IgD-negative memory B cell (primary cell): ENCODE measurements at regions not wholly inside any gene's neighbourhood (a gene's known extent, or its start where the extent isn't known, plus 50 kb on each side); places are given as distances from the start of the nearest gene placed in this dataset.
"Not testable (repeated sequence)": the region's sequence is repeated elsewhere in the genome, so short reads cannot be mapped to it uniquely, and the experiment has no call there.

Experiments
- H3K27ac Mint-ChIP-seq, 3 donors: one replicate each; pipeline ENCODE4 v1.8.0; 2020 to 2022; ENCODE audit warnings: mild to moderate bottlenecking in 3 of 3, mixed read lengths in 3 of 3, moderate library complexity in 1 of 3
- H3K27me3 Mint-ChIP-seq: one replicate; pipeline ENCODE4 v1.8.0; 2021; ENCODE audit warnings: mixed read lengths
- H3K36me3 Mint-ChIP-seq: one replicate; pipeline ENCODE4 v1.8.0; 2020; ENCODE audit warnings: mild to moderate bottlenecking, mixed read lengths
- H3K4me1 Mint-ChIP-seq, 3 donors: one replicate each; pipeline ENCODE4 v1.8.0; 2020 to 2022; ENCODE audit warnings: mixed read lengths in 3 of 3, mild to moderate bottlenecking in 1 of 3
- H3K4me3 Mint-ChIP-seq, 4 donors: one replicate each; pipeline ENCODE4 v1.8.0; 2020 to 2022; ENCODE audit warnings: mild to moderate bottlenecking in 4 of 4, mixed read lengths in 4 of 4, moderate library complexity in 3 of 4
- H3K9me3 Mint-ChIP-seq, 3 donors: one replicate each; pipeline ENCODE4 v1.8.0; 2020 to 2021; ENCODE audit warnings: mixed read lengths in 3 of 3, mild to moderate bottlenecking in 1 of 3

- no peak overlapping the region for H3K4me3 Mint-ChIP-seq
- no peaks in the 10 kb centered on the region for H3K36me3 Mint-ChIP-seq
- no peak overlapping the region for H3K27ac Mint-ChIP-seq
- peaks cover 2% of the 10 kb centered on the region for H3K27me3 Mint-ChIP-seq
- H3K9me3 Mint-ChIP-seq, result no peaks in the 10 kb centered on the region
- H3K4me1 Mint-ChIP-seq, result no peaks in the 10 kb centered on the region
These were observed 239.7 kb downstream of the GADD45G start for GRCh38 chr9:89844535-89844934.

- H3K36me3 Mint-ChIP-seq, result no peaks in the 10 kb centered on the region
- no peak overlapping the region for H3K27ac Mint-ChIP-seq
- no peaks in the 10 kb centered on the region for H3K9me3 Mint-ChIP-seq
- no peak overlapping the region for H3K4me3 Mint-ChIP-seq
- H3K4me1 Mint-ChIP-seq, result no peaks in the 10 kb centered on the region
- H3K27me3 Mint-ChIP-seq, result peaks cover 3% of the 10 kb centered on the region
These were observed 240.5 kb downstream of the GADD45G start for GRCh38 chr9:89845321-89845720.

GRCh38 chr9:89845862-89846261, 241.1 kb downstream of the GADD45G start:
- no peaks in the 10 kb centered on the region for H3K36me3 Mint-ChIP-seq

GRCh38 chr9:89848060-89849040, 243.5 kb downstream of the GADD45G start:
- H3K4me3 Mint-ChIP-seq, result no peak overlapping the region
- no peaks in the 10 kb centered on the region for H3K9me3 Mint-ChIP-seq
- H3K36me3 Mint-ChIP-seq, result no peaks in the 10 kb centered on the region
- no peak overlapping the region for H3K27ac Mint-ChIP-seq
- H3K4me1 Mint-ChIP-seq, result no peaks in the 10 kb centered on the region
- peaks cover 3% of the 10 kb centered on the region for H3K27me3 Mint-ChIP-seq

More at GRCh38 chr9:89845862-89846261, 241.1 kb downstream of the GADD45G start:
- Mint-ChIP-seq H3K9me3 (no peaks in the 10 kb centered on the region), H3K4me1 (no peaks in the 10 kb centered on the region), H3K27me3 (peaks cover 5% of the 10 kb centered on the region), H3K27ac (no peak overlapping the region), H3K4me3 (no peak overlapping the region)

GRCh38 chr9:89849096-89849495, 244.3 kb downstream of the GADD45G start:
- Mint-ChIP-seq H3K27me3 (peaks cover 3% of the 10 kb centered on the region), H3K27ac (no peak overlapping the region)

GRCh38 chr9:89850153-89850552, 245.3 kb downstream of the GADD45G start:
- no peaks in the 10 kb centered on the region for H3K4me1 Mint-ChIP-seq
- H3K4me3 Mint-ChIP-seq, result no peak overlapping the region
- H3K27ac Mint-ChIP-seq, result no peak overlapping the region
- H3K27me3 Mint-ChIP-seq, result peaks cover 3% of the 10 kb centered on the region
- peaks cover 2% of the 10 kb centered on the region for H3K36me3 Mint-ChIP-seq
- H3K9me3 Mint-ChIP-seq, result no peaks in the 10 kb centered on the region

More at GRCh38 chr9:89849096-89849495, 244.3 kb downstream of the GADD45G start:
- Mint-ChIP-seq H3K9me3 (no peaks in the 10 kb centered on the region), H3K4me3 (no peak overlapping the region), H3K36me3 (no peaks in the 10 kb centered on the region), H3K4me1 (no peaks in the 10 kb centered on the region)

- peaks cover 3% of the 10 kb centered on the region for H3K27me3 Mint-ChIP-seq
- peaks cover 0 to 1% (median 0%) of the 10 kb centered on the region in 3 donors for H3K4me1 Mint-ChIP-seq
- H3K4me3 Mint-ChIP-seq, result peak overlapping the region in 1 of 4 donors; percentile 24
- H3K27ac Mint-ChIP-seq, result peak overlapping the region in 1 of 3 donors; percentile 24
- H3K9me3 Mint-ChIP-seq, result no peaks in the 10 kb centered on the region
- H3K36me3 Mint-ChIP-seq, result peaks cover 2% of the 10 kb centered on the region
These were observed 246.0 kb downstream of the GADD45G start for GRCh38 chr9:89850631-89851325.

- no peak overlapping the region for H3K27ac Mint-ChIP-seq
- no peaks in the 10 kb centered on the region for H3K9me3 Mint-ChIP-seq
- H3K4me3 Mint-ChIP-seq, result no peak overlapping the region
- peaks cover 0 to 1% (median 0%) of the 10 kb centered on the region in 3 donors for H3K4me1 Mint-ChIP-seq
- peaks cover 3% of the 10 kb centered on the region for H3K27me3 Mint-ChIP-seq
- H3K36me3 Mint-ChIP-seq, result peaks cover 2% of the 10 kb centered on the region
These were observed 248.3 kb downstream of the GADD45G start for GRCh38 chr9:89853161-89853560.

GRCh38 chr9:89853931-89854330, 249.1 kb downstream of the GADD45G start:
- H3K36me3 Mint-ChIP-seq, result peaks cover 2% of the 10 kb centered on the region
- H3K9me3 Mint-ChIP-seq, result no peaks in the 10 kb centered on the region

GRCh38 chr9:89854715-89855475, 250.1 kb downstream of the GADD45G start:
- no peak overlapping the region for H3K4me3 Mint-ChIP-seq
- H3K27ac Mint-ChIP-seq, result peak overlapping the region in 1 of 3 donors; percentile 1
- peaks cover 2% of the 10 kb centered on the region for H3K36me3 Mint-ChIP-seq
- no peaks in the 10 kb centered on the region for H3K9me3 Mint-ChIP-seq
- H3K27me3 Mint-ChIP-seq, result peaks cover 9% of the 10 kb centered on the region
- H3K4me1 Mint-ChIP-seq, result peaks cover 0 to 1% (median 0%) of the 10 kb centered on the region in 3 donors

More at GRCh38 chr9:89853931-89854330, 249.1 kb downstream of the GADD45G start:
- peaks cover 7% of the 10 kb centered on the region for H3K27me3 Mint-ChIP-seq
- H3K4me1 Mint-ChIP-seq, result peaks cover 0 to 1% (median 0%) of the 10 kb centered on the region in 3 donors
- no peak overlapping the region for H3K4me3 Mint-ChIP-seq
- H3K27ac Mint-ChIP-seq, result no peak overlapping the region

- H3K4me1 Mint-ChIP-seq, H3K27me3 Mint-ChIP-seq, H3K27ac Mint-ChIP-seq, H3K4me3 Mint-ChIP-seq, H3K36me3 Mint-ChIP-seq, H3K9me3 Mint-ChIP-seq: not testable (repeated sequence)
These were observed 251.5 kb downstream of the GADD45G start for GRCh38 chr9:89856296-89856695.

GRCh38 chr9:89856950-89857349, 252.1 kb downstream of the GADD45G start:
- H3K4me3 Mint-ChIP-seq, H3K36me3 Mint-ChIP-seq, H3K27me3 Mint-ChIP-seq, H3K9me3 Mint-ChIP-seq, H3K4me1 Mint-ChIP-seq, H3K27ac Mint-ChIP-seq: not testable (repeated sequence)

- not testable (repeated sequence) for H3K36me3 Mint-ChIP-seq, H3K9me3 Mint-ChIP-seq, H3K27me3 Mint-ChIP-seq
These were observed 255.0 kb downstream of the GADD45G start for GRCh38 chr9:89859842-89860241.

GRCh38 chr9:89861371-89861770, 256.6 kb downstream of the GADD45G start:
- not testable (repeated sequence) for H3K9me3 Mint-ChIP-seq

More at GRCh38 chr9:89859842-89860241, 255.0 kb downstream of the GADD45G start:
- H3K4me1 Mint-ChIP-seq, H3K27ac Mint-ChIP-seq, H3K4me3 Mint-ChIP-seq: not testable (repeated sequence)

GRCh38 chr9:89862316-89862715, 257.5 kb downstream of the GADD45G start:
- Mint-ChIP-seq H3K27me3 (peaks cover 9% of the 10 kb centered on the region), H3K27ac (no peak overlapping the region), H3K4me3 (no peak overlapping the region), H3K36me3 (no peaks in the 10 kb centered on the region), H3K9me3 (no peaks in the 10 kb centered on the region), H3K4me1 (no peaks in the 10 kb centered on the region)

More at GRCh38 chr9:89861371-89861770, 256.6 kb downstream of the GADD45G start:
- H3K36me3 Mint-ChIP-seq, H3K4me3 Mint-ChIP-seq, H3K27ac Mint-ChIP-seq, H3K27me3 Mint-ChIP-seq, H3K4me1 Mint-ChIP-seq: not testable (repeated sequence)
